ENCODE measurements at regions not wholly inside any gene's neighbourhood (a gene's known extent, or its start where the extent isn't known, plus 50 kb on each side); places are given as distances from the start of the nearest gene placed in this dataset.

DNA sequence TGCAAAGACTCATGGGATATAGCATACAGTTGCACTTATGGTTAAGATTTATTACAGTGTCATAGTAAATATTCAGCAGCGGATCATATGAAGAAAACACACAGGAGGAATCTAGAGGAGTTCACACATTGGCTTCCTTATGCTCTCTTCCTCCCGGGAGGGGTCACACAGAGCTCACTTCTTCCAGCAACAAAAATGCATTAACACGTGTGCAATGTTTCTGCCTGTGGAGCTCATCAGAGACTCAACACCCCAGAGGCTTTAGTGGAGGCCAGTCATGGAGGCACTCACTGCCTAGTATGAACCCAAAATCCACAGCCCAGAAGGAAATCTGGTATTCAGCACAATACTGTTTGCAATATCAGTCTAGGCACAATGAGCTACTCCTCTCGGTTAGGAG lies 202.8 kb upstream of the PRSS1 start:
- Histone ChIP-seq H3K36me3 (no peaks in the 10 kb centered on the region), H3K9ac (no peak overlapping the region), H3K4me2 (no peak overlapping the region), H3K27ac (no peak overlapping the region), H3K4me1 (peaks cover 14% of the 10 kb centered on the region), H3K9me3 (peaks cover 11% of the 10 kb centered on the region; the same call in 1 of the 2 replicates), H4K20me1 (no peaks in the 10 kb centered on the region), H3K4me3 (no peak overlapping the region), H3K27me3 (no peaks in the 10 kb centered on the region)
- no peak for TF ChIP-seq Cebpa-rat (IDR thresholded peaks at IDR 0.05)

DNA sequence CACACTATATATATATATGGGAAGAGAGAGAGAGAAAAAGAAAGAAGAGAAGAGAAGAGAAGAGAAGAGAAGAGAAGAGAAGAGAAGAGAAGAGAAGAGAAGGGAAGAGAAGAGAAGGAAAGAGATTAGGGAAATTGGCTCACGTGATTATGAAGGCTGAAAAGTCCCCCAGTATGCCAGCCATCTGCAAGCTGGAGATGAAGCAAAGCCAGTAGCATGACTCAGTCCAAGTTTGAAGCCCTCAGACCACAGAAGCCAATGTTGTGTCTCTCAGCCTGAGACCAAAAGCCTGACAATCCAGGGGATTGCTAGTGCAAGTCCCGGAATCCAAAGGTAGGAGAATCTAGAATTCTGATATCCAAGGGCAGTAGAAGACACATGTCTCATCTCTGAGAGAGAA lies 206.3 kb upstream of the PRSS1 start:
- Histone ChIP-seq H3K4me3 (no peak overlapping the region), H3K4me2 (no peak overlapping the region), H3K27ac (no peak overlapping the region), H3K9ac (no peak overlapping the region), H3K4me1 (peaks cover 14% of the 10 kb centered on the region), H3K9me3 (peaks cover 8% of the 10 kb centered on the region; the same call in 1 of the 2 replicates), H3K36me3 (no peaks in the 10 kb centered on the region), H3K27me3 (no peaks in the 10 kb centered on the region), H4K20me1 (no peaks in the 10 kb centered on the region)
- no peak for TF ChIP-seq Cebpa-rat (IDR thresholded peaks at IDR 0.05)

DNA sequence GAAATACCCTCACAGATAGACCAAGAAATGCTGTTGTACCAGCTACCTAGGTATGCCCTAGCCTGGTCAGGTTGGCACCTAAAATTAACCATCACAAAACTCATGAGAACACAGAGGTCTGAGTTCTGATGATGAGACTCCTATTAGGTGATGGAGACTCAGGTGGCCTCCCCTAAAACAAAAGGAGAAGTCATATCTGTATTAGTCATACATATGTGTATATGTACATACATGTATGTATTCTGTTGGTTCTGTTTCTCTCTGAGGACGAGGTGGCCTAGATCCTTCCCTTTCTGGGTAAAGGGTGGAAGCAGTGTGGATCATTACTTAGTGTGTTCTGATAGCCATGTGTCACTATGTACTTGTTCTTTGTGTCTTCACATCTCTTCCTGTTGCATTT lies 207.2 kb upstream of the PRSS1 start:
- H3K27me3 ChIP-seq, result no peaks in the 10 kb centered on the region
- no peaks in the 10 kb centered on the region for H3K9me3 ChIP-seq
- no peak for TF ChIP-seq Cebpa-rat (IDR thresholded peaks at IDR 0.05)
- H3K4me3 ChIP-seq, result no peak overlapping the region
- no peak overlapping the region for H3K9ac ChIP-seq
- H3K4me1 ChIP-seq, result peaks cover 14% of the 10 kb centered on the region
- H4K20me1 ChIP-seq, result no peaks in the 10 kb centered on the region
- no peaks in the 10 kb centered on the region for H3K36me3 ChIP-seq
- no peak overlapping the region for H3K27ac ChIP-seq
- H3K4me2 ChIP-seq, result no peak overlapping the region

DNA sequence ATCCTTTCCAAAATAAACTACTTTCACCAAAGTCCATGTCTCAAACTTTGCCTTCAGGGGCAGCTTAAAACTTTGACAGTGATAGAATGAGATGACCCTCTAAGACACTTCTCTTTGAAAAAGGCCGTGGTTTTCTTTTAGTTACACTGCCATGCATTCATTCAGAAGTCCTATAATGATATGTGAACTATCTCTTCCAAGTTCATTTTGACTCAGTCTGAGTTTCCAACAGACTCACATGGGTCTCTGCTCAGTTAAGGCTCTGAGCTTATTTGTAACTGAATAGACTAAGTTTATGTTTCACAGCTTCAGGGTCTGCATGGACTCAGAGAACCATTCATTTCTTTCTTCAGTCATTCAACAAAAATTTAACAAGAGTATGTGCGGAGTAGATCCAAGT lies 208.9 kb upstream of the PRSS1 start:
- no peak overlapping the region for H3K9ac ChIP-seq
- TF ChIP-seq Cebpa-rat (IDR thresholded peaks at IDR 0.05), result no peak
- H3K9me3 ChIP-seq, result no peaks in the 10 kb centered on the region
- no peak overlapping the region for H3K4me2 ChIP-seq
- peaks cover 23% of the 10 kb centered on the region for H3K4me1 ChIP-seq
- no peak overlapping the region for H3K4me3 ChIP-seq
- H4K20me1 ChIP-seq, result no peaks in the 10 kb centered on the region
- H3K27me3 ChIP-seq, result no peaks in the 10 kb centered on the region
- no peak overlapping the region for H3K27ac ChIP-seq
- H3K36me3 ChIP-seq, result no peaks in the 10 kb centered on the region

DNA sequence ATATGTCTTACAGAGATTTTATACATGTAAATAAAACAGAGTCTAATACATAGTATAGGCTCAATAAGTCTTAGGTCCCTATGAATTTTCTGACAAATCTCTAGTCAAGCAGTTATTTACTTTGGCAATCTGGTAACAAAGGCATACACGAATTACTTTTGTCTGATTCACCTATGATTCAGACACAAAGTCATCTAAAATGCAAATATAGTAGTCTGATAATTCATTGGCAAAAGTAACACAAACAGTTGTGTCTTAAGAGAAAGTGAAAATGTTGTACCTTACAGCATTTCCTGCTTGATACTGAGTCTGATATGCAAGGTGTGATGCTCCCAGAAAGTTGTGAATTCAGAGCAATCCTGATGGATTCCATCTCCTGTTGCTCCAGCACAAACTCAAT lies 209.4 kb upstream of the PRSS1 start:
- H3K4me3 ChIP-seq, result no peak overlapping the region
- H3K4me1 ChIP-seq, result peaks cover 24% of the 10 kb centered on the region
- no peak overlapping the region for H3K27ac ChIP-seq
- no peak for TF ChIP-seq Cebpa-rat (IDR thresholded peaks at IDR 0.05)
- no peaks in the 10 kb centered on the region for H4K20me1 ChIP-seq
- H3K9me3 ChIP-seq, result no peaks in the 10 kb centered on the region
- no peak overlapping the region for H3K9ac ChIP-seq
- H3K36me3 ChIP-seq, result no peaks in the 10 kb centered on the region
- no peaks in the 10 kb centered on the region for H3K27me3 ChIP-seq
- H3K4me2 ChIP-seq, result no peak overlapping the region

DNA sequence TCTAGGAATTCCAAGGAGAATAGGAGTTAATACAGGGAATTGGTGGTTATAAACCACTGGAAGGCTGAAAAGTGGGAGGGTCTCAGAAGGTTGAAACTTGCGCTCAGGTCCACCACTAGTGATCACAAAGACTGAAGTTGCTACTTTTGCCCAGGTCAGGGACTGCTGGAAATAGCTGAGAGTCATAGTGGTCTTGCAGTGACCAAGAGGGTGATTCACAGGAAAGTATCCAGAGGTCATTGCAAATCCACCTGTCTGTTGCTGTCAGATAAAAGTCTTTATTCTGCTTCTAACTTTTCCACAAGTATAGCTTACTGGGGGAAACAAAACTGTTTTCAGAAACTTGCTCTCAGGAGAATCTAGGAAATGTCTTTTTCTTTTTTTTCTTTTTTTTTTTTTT lies 211.5 kb upstream of the PRSS1 start:
- Histone ChIP-seq H3K9ac (no peak overlapping the region), H3K27me3 (no peaks in the 10 kb centered on the region), H3K4me3 (no peak overlapping the region), H4K20me1 (no peaks in the 10 kb centered on the region), H3K4me1 (peaks cover 16% of the 10 kb centered on the region), H3K4me2 (no peak overlapping the region), H3K27ac (no peak overlapping the region), H3K36me3 (no peaks in the 10 kb centered on the region), H3K9me3 (no peaks in the 10 kb centered on the region)
- no peak for TF ChIP-seq Cebpa-rat (IDR thresholded peaks at IDR 0.05)

DNA sequence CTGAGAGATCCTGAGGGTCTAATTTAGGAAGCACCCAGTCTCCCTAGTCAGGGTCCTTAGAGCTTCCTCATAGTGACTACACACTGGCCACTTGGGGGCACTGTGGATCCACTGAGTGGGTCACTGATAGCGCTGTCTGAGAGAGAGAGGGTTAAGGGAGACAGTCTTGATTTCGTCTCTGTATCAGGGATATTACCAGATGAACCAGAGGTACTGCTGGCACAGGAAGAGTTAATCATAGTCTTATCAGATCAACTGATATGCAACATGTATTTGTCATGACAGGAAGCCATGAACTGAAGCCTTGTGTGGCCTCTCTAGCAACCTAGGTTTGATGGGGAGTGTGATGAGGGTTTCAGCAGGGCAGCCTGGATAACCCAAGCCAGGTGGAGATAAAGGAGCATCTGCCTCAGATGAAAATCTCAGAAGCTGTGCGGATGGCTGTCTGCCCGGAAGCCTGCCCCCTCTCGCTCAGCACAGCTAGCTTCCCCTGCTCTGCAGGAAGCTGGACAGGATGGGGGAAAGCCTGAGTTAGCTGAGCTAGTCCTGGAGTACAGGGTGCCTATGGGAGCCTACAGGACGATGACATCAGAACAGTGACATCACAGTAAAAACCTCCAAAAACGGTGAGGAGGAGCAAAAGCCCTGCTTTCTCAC lies 214.0 kb upstream of the PRSS1 start:
- peak overlapping the region; percentile 66 for H3K4me2 ChIP-seq
- H4K20me1 ChIP-seq, result no peaks in the 10 kb centered on the region
- H3K27me3 ChIP-seq, result no peaks in the 10 kb centered on the region
- TF ChIP-seq Cebpa-rat (IDR thresholded peaks at IDR 0.05), result no peak
- H3K27ac ChIP-seq, result no peak overlapping the region; the same call in 1 of the 2 replicates
- H3K9me3 ChIP-seq, result no peaks in the 10 kb centered on the region
- no peak overlapping the region for H3K9ac ChIP-seq
- peaks cover 16% of the 10 kb centered on the region for H3K4me1 ChIP-seq
- no peak overlapping the region for H3K4me3 ChIP-seq
- no peaks in the 10 kb centered on the region for H3K36me3 ChIP-seq

DNA sequence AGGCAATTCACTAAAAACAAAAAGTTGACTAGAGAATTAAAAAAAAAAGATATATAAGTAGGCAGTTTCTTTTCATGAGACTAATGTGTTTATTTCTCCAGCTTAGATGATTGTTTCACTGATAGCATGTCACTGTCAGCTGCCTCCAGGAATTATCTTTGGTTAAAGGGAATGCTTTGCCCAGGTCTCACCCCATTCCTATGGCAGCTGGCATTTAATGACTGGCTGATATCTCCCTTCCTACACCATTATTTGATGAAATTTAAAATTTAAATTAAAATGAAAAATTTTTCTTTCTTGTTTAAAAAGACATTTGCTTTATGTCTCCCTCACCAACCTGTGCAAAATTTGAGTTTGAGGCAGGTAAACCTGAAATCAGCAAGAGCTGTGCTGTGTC lies 214.5 kb upstream of the PRSS1 start:
- peak overlapping the region; percentile 66; the same call in 1 of the 2 replicates for H3K4me2 ChIP-seq
- no peak for TF ChIP-seq Cebpa-rat (IDR thresholded peaks at IDR 0.05)
- no peaks in the 10 kb centered on the region for H3K9me3 ChIP-seq
- H3K27me3 ChIP-seq, result no peaks in the 10 kb centered on the region
- H4K20me1 ChIP-seq, result no peaks in the 10 kb centered on the region
- H3K4me1 ChIP-seq, result peaks cover 16% of the 10 kb centered on the region
- H3K4me3 ChIP-seq, result no peak overlapping the region
- H3K9ac ChIP-seq, result no peak overlapping the region
- no peaks in the 10 kb centered on the region for H3K36me3 ChIP-seq
- no peak overlapping the region for H3K27ac ChIP-seq

DNA sequence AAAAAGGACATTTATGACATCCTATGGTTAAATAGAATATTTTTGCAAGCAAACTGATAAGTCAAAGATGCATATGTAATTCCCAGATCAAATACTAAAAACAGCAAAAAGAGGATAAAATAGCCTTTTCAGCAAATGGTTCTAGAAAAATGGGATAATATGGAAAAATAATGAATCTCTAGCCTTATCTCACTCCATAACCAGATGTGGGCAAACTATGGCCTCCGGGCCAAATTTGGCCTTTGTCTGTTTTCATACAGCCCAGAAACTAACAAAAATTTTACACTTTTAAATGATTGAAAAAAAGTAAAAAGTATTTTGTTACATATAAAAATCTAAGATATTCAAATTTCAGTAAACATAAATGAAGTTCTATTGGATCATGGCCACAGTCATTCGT lies 215.4 kb upstream of the PRSS1 start:
- TF ChIP-seq Cebpa-rat (IDR thresholded peaks at IDR 0.05), result no peak
- Histone ChIP-seq H3K27ac (no peak overlapping the region), H3K4me3 (no peak overlapping the region), H3K9ac (no peak overlapping the region), H3K4me2 (no peak overlapping the region), H3K27me3 (no peaks in the 10 kb centered on the region), H3K4me1 (peaks cover 16% of the 10 kb centered on the region), H3K36me3 (no peaks in the 10 kb centered on the region), H4K20me1 (no peaks in the 10 kb centered on the region), H3K9me3 (no peaks in the 10 kb centered on the region)

DNA sequence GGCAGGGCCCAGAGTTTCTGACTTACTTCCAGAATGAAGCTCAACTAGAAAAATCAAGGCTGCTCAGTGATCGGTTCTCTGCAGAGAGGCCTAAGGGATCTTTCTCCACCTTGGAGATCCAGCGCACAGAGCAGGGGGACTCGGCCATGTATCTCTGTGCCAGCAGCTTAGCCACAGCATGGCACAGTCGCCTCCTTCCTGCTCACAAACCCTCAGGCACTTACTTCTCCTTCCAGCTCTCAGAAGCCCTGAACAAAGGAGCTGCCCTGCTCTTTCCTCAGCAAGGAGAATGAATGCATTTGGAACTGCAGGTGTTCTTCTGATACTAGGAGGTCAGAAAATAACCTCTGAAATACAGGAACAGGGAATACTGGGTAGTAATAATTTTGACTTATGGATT lies 219.7 kb upstream of the PRSS1 start:
- no peak overlapping the region for H3K4me3 ChIP-seq
- H3K4me1 ChIP-seq, result no peaks in the 10 kb centered on the region
- H3K27ac ChIP-seq, result no peak overlapping the region
- no peaks in the 10 kb centered on the region for H3K27me3 ChIP-seq
- H3K9me3 ChIP-seq, result no peaks in the 10 kb centered on the region
- no peak overlapping the region for H3K9ac ChIP-seq
- H4K20me1 ChIP-seq, result no peaks in the 10 kb centered on the region
- H3K4me2 ChIP-seq, result no peak overlapping the region
- TF ChIP-seq Cebpa-rat (IDR thresholded peaks at IDR 0.05), result no peak
- no peaks in the 10 kb centered on the region for H3K36me3 ChIP-seq

Measured in BLaER1 (cell line).